ENCODE measurements at regions not wholly inside any gene's neighbourhood (a gene's known extent, or its start where the extent isn't known, plus 50 kb on each side); places are given as distances from the start of the nearest gene placed in this dataset.

DNA sequence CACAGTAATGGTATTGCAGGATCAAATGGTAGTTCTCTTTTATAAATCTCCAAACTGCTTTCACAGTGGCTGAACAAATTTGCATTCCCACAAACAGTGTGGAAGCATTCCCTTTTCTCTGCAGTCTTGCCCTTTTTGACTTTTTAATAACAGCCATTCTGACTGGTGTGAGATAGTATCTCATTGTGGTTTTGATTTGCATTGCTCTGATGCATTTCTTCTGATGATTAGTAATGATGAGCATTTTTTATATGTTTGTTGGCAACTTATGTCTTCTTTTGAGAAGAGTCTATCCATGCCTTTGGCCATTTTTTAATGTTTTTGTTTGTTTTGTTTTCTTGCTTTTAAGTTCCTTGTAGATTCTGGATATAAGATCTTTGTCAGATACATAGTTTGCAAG, 316.1 kb upstream of the TMCO5A start:
- intact Hi-C loops (cut with DNase I), result no loop called here
- TF ChIP-seq, protein P1, sequence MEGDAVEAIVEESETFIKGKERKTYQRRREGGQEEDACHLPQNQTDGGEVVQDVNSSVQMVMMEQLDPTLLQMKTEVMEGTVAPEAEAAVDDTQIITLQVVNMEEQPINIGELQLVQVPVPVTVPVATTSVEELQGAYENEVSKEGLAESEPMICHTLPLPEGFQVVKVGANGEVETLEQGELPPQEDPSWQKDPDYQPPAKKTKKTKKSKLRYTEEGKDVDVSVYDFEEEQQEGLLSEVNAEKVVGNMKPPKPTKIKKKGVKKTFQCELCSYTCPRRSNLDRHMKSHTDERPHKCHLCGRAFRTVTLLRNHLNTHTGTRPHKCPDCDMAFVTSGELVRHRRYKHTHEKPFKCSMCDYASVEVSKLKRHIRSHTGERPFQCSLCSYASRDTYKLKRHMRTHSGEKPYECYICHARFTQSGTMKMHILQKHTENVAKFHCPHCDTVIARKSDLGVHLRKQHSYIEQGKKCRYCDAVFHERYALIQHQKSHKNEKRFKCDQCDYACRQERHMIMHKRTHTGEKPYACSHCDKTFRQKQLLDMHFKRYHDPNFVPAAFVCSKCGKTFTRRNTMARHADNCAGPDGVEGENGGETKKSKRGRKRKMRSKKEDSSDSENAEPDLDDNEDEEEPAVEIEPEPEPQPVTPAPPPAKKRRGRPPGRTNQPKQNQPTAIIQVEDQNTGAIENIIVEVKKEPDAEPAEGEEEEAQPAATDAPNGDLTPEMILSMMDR (IDR thresholded peaks at IDR 0.05), result no peak
- TF ChIP-seq POLR2A (IDR thresholded peaks at IDR 0.05) (no peak), EP300 (IDR thresholded peaks at IDR 0.05) (no peak), POLR2AphosphoS5 (IDR thresholded peaks at IDR 0.05) (no peak)
- H3K4me3 ChIP-seq, result no peak overlapping the region
- H3K36me3 ChIP-seq, result no peaks in the 10 kb centered on the region
- H3K9me3 ChIP-seq, result peaks cover 0 to 3% (median 1%) of the 10 kb centered on the region in 4 donors
- H3K27me3 ChIP-seq, result no peaks in the 10 kb centered on the region
- no peak overlapping the region for H3K27ac ChIP-seq
- no peak for DNase-seq
- no peaks in the 10 kb centered on the region for H3K4me1 ChIP-seq

DNA sequence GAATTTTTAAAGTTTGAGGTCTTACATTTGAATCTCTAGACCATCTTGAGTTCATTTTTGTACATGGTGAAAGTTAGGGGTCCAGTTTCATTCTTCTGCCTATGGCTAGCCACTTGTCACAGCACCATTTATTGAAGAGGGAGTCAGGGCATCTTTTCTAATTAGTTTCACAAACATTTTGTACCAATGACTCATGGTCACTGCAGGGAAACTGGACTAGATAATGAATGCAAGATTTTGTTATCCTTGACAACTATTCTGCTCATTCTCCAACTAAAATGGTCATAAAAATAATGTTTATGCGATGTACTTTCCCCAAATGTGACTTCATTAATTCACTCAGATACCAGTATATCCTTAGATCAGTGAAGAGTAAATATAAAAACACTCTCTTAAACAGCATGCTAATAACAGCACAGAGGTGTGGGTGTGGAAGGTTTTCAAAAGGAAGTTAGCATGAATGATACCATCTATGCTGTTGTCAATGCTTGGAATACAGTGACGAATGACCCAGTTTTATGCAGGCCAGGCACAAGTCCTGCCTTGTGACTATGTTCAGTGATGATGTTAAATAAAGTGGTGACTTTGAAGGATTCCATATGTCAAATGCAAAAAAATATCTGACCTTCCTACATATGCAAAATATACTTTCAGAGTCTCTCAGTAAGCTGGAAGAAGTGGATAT, 314.9 kb upstream of the TMCO5A start:
- 88 to 94% methylated on average over 2 of the region's 2 CpGs for WGBS, 2 donors
- Histone ChIP-seq H3K4me3 (no peak overlapping the region), H3K27ac (no peak overlapping the region), H3K4me1 (no peaks in the 10 kb centered on the region), H3K36me3 (no peaks in the 10 kb centered on the region), H3K27me3 (no peaks in the 10 kb centered on the region), H3K9me3 (peaks cover 0 to 3% (median 1%) of the 10 kb centered on the region in 4 donors)
- intact Hi-C loops (cut with DNase I), result no loop called here
- TF ChIP-seq POLR2A (IDR thresholded peaks at IDR 0.05) (no peak), POLR2AphosphoS5 (IDR thresholded peaks at IDR 0.05) (no peak), EP300 (IDR thresholded peaks at IDR 0.05) (no peak)
- TF ChIP-seq, protein P1 (IDR thresholded peaks at IDR 0.05), result no peak
- no peak for DNase-seq

DNA sequence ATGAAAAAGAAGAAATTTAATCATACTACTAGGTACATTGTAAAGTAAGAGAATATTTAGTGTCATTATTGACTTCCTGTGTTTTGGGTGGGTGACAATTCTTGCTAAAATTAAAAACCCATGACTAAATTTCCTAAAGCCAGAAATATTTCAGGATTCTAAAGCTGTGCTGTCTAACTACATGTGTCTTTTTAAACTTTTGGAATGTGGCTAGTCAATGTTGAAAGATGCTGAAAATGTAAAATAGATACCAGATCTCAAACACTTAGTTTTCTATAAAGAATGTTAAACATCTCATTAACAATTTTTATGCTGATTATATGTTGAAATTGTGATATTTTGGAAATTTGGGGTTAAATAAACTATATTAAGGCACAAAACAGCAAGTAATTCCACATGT, 308.9 kb upstream of the TMCO5A start:
- no peak overlapping the region for H3K27ac ChIP-seq
- intact Hi-C loops (cut with DNase I), result no loop called here
- no peak for TF ChIP-seq EP300 (IDR thresholded peaks at IDR 0.05)
- no peak for TF ChIP-seq POLR2A (IDR thresholded peaks at IDR 0.05)
- no peak for TF ChIP-seq POLR2AphosphoS5 (IDR thresholded peaks at IDR 0.05)
- TF ChIP-seq, protein P1 (IDR thresholded peaks at IDR 0.05), result no peak

DNA sequence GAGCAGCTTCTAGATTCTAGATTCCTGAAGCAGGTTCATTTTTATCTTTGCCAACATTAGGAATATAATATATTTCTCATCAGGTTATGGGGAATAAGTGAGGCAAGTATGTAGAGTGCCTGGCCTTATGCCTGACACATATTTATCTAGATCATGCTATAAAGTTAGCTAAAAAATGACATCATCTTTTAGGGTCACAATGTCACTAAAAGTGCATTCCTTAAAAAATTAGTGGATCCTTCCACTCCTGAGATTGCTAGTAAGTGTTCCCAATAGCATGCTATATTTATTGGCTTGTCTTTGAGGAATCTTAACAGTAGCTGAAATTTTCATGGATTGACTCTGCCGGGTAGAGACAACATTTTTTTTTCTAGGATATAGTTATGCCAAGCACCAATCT, 305.9 kb upstream of the TMCO5A start:
- WGBS, 2 donors, result 75 to 87% methylated on average over 1 of the region's 1 CpG
- no peak overlapping the region for H3K4me3 ChIP-seq
- H3K27ac ChIP-seq, result no peak overlapping the region
- no peaks in the 10 kb centered on the region for H3K27me3 ChIP-seq
- DNase-seq, result no peak
- H3K9me3 ChIP-seq, result no peaks in the 10 kb centered on the region
- TF ChIP-seq POLR2A (IDR thresholded peaks at IDR 0.05) (no peak), EP300 (IDR thresholded peaks at IDR 0.05) (no peak), POLR2AphosphoS5 (IDR thresholded peaks at IDR 0.05) (no peak)
- TF ChIP-seq, protein P1 (IDR thresholded peaks at IDR 0.05), result no peak
- H3K36me3 ChIP-seq, result no peaks in the 10 kb centered on the region
- intact Hi-C loops (cut with DNase I), result no loop called here
- H3K4me1 ChIP-seq, result no peaks in the 10 kb centered on the region

More for the DNA sequence above, 308.9 kb upstream of the TMCO5A start:
- no peaks in the 10 kb centered on the region for H3K27me3 ChIP-seq
- H3K4me3 ChIP-seq, result no peak overlapping the region
- H3K36me3 ChIP-seq, result no peaks in the 10 kb centered on the region
- no peaks in the 10 kb centered on the region for H3K9me3 ChIP-seq
- no peak for DNase-seq
- H3K4me1 ChIP-seq, result no peaks in the 10 kb centered on the region

DNA sequence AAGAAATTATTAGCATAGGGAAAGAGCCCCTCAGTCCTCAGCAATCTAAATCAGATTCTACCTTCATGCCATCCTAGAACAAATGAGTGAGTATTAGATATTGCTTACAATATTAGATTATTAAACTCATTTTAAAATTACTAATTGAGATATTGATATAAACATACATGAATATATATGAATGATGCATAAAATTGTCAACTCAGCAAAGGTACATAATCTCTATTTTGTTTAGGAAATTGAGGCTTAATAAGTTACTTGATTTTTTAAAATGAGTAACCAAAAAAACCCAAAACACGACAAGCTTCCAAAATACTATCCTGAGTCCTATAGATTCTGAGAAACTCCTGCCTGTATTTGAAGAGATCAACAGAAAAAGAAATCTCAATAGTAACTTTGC, 297.7 kb upstream of the TMCO5A start:
- Histone ChIP-seq H3K27me3 (no peaks in the 10 kb centered on the region), H3K4me1 (no peaks in the 10 kb centered on the region), H3K4me3 (no peak overlapping the region), H3K27ac (no peak overlapping the region), H3K36me3 (no peaks in the 10 kb centered on the region), H3K9me3 (no peaks in the 10 kb centered on the region)
- intact Hi-C loops (cut with DNase I), result no loop called here
- DNase-seq, result no peak
- WGBS, 2 donors, result 70 to 80% methylated on average over 1 of the region's 1 CpG
- TF ChIP-seq POLR2A (IDR thresholded peaks at IDR 0.05), result no peak
